Osteoblast (primary cell): ENCODE measurements at regions not wholly inside any gene's neighbourhood (a gene's known extent, or its start where the extent isn't known, plus 50 kb on each side); places are given as distances from the start of the nearest gene placed in this dataset.

Experiments used
- DNase-seq: peaks from one replicate; pipeline ENCODE4 v3.0.0; 2011; ENCODE audit warnings: low spot score, mixed read lengths; ENCODE audit not compliant: insufficient read length; ENCODE audit errors: missing footprints
- H2AFZ ChIP-seq: 2 replicates; pipeline ENCODE4 v1.6.0; 2011; ENCODE audit warnings: mild to moderate bottlenecking, low read length
- H3K27ac ChIP-seq: 2 replicates; pipeline ENCODE4 v1.5.1; 2011; ENCODE audit warnings: mild to moderate bottlenecking, low read depth, low read length, moderate library complexity
- H3K27me3 ChIP-seq: 2 replicates; pipeline ENCODE4 v1.6.0; 2012; ENCODE audit warnings: mild to moderate bottlenecking, control low read depth, inconsistent platforms, low read length, moderate library complexity; ENCODE audit not compliant: insufficient read depth
- H3K36me3 ChIP-seq: 2 replicates; pipeline ENCODE4 v1.5.1; 2011; ENCODE audit warnings: mild to moderate bottlenecking, low read length, control low read depth, moderate library complexity; ENCODE audit not compliant: insufficient read depth
- H3K4me1 ChIP-seq: 2 replicates; pipeline ENCODE4 v1.5.1; 2011; ENCODE audit warnings: mild to moderate bottlenecking, low read length, control low read depth, moderate library complexity; ENCODE audit not compliant: insufficient read depth
- H3K4me2 ChIP-seq: 2 replicates; pipeline ENCODE4 v1.6.0; 2011; ENCODE audit warnings: mild to moderate bottlenecking, low read length; ENCODE audit not compliant: insufficient read depth
- H3K4me3 ChIP-seq: fragments of 200-600 bp; sonication (generic); 3 replicates; pipeline ENCODE4 v1.5.1; 2012; ENCODE audit warnings: mild to moderate bottlenecking, low read length, inconsistent platforms; ENCODE audit not compliant: insufficient read depth
- H3K79me2 ChIP-seq: 2 replicates; pipeline ENCODE4 v1.6.0; 2012; ENCODE audit warnings: mild to moderate bottlenecking, low read length, control low read depth, inconsistent platforms; ENCODE audit not compliant: insufficient read depth
- H3K9me3 ChIP-seq: 2 replicates; pipeline ENCODE4 v1.5.1; 2011; ENCODE audit warnings: low read depth, low read length, control low read depth
- H4K20me1 ChIP-seq: 2 replicates; pipeline ENCODE4 v1.6.0; 2012; ENCODE audit warnings: mild to moderate bottlenecking, low read length, control low read depth; ENCODE audit not compliant: insufficient read depth
- TF ChIP-seq, protein P1 (sequence below): IDR thresholded peaks from 2 replicates; pipeline ENCODE4 v1.5.1; 2011; ENCODE audit warnings: mild to moderate bottlenecking, low read depth, low read length, moderate library complexity; ENCODE audit errors: extremely low read depth

DNA sequence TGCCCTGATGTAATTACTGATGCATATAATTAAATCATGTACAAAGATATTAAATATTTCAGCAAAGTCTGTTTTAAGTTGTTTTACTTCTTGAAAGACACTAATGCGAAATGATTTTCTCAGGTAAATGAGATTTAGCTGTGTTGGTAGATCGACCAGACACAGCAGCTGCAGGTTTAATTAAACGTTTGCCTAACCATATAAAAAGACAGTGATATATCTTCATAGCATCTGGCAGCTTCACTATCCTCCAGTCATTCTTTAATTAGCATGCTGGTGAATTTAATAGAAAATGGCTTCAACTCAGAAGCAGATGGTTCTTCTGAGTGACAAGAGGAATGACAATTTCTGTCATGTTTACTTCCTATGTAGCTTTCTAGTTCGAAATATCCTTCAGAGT, 69.3 kb downstream of the NHLRC3 start:
- Histone ChIP-seq H3K4me2 (no peak overlapping the region), H3K27me3 (peaks cover 9% of the 10 kb centered on the region), H3K4me1 (no peaks in the 10 kb centered on the region), H3K36me3 (no peaks in the 10 kb centered on the region), H3K4me3 (no peak overlapping the region), H3K27ac (no peak overlapping the region), H3K9me3 (no peaks in the 10 kb centered on the region), H3K79me2 (no peaks in the 10 kb centered on the region), H4K20me1 (no peaks in the 10 kb centered on the region), H2AFZ (no peak overlapping the region)
- TF ChIP-seq, protein P1, sequence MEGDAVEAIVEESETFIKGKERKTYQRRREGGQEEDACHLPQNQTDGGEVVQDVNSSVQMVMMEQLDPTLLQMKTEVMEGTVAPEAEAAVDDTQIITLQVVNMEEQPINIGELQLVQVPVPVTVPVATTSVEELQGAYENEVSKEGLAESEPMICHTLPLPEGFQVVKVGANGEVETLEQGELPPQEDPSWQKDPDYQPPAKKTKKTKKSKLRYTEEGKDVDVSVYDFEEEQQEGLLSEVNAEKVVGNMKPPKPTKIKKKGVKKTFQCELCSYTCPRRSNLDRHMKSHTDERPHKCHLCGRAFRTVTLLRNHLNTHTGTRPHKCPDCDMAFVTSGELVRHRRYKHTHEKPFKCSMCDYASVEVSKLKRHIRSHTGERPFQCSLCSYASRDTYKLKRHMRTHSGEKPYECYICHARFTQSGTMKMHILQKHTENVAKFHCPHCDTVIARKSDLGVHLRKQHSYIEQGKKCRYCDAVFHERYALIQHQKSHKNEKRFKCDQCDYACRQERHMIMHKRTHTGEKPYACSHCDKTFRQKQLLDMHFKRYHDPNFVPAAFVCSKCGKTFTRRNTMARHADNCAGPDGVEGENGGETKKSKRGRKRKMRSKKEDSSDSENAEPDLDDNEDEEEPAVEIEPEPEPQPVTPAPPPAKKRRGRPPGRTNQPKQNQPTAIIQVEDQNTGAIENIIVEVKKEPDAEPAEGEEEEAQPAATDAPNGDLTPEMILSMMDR = no peak
- no peak for DNase-seq

DNA sequence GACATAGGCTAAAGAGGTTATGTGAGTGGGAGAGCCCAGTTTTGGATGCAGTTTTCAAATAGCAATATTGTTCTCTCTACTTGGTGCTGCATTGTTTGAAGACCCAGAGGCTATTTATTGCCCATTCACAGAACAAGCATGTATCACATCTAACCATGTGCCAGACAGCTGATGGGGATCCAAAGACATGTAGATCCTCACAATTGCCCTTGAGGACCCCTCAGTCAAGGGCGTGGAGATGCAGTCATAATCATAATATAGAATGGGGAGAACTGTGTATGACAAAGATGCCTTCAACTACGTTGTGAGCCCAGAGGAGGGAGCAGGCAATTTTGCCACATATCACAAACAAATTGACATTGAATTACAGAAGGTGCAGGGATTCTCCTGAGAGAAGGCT, 70.5 kb downstream of the NHLRC3 start:
- Histone ChIP-seq H3K4me2 (no peak overlapping the region), H3K27me3 (peaks cover 9% of the 10 kb centered on the region), H3K4me1 (no peaks in the 10 kb centered on the region), H2AFZ (no peak overlapping the region), H3K27ac (no peak overlapping the region), H4K20me1 (no peaks in the 10 kb centered on the region), H3K9me3 (no peaks in the 10 kb centered on the region), H3K4me3 (no peak overlapping the region), H3K79me2 (no peaks in the 10 kb centered on the region), H3K36me3 (no peaks in the 10 kb centered on the region)
- DNase-seq = no peak
- TF ChIP-seq, protein P1 = no peak

DNA sequence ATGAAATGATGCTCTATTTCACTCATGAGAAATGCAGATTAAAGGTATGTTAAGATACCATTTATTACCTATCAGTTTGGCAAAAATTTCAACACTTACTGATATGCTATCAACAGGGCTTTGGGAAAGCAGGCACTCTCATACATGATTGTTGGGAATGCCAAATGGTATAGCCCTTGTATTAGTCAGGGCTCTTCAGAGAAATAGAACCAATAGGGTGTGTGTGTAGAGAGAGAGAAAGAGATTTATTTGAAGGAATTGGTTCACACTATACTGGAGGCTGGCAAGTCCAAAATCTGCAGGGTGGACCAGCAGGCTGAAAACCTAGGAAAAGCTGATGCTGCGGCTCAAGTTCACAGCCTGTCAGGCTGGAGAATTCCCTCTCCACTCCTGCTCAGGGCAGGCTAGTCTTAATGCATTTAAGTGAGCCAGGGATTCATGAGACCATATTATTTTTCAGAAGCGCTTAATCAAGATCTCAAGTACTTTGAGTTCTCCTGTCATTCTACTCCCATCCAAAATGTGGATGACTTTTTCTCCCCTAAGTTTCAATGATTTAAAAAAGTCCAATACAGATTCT, 72.4 kb downstream of the NHLRC3 start:
- DNase-seq = no peak
- H3K27me3 ChIP-seq = peaks cover 9% of the 10 kb centered on the region
- no peaks in the 10 kb centered on the region for H3K4me1 ChIP-seq
- no peak overlapping the region for H2AFZ ChIP-seq
- H4K20me1 ChIP-seq = no peaks in the 10 kb centered on the region
- no peak overlapping the region for H3K4me3 ChIP-seq
- H3K36me3 ChIP-seq = no peaks in the 10 kb centered on the region
- TF ChIP-seq, protein P1 = no peak
- no peak overlapping the region for H3K4me2 ChIP-seq
- H3K9me3 ChIP-seq = no peaks in the 10 kb centered on the region
- no peak overlapping the region for H3K27ac ChIP-seq
- H3K79me2 ChIP-seq = no peaks in the 10 kb centered on the region

DNA sequence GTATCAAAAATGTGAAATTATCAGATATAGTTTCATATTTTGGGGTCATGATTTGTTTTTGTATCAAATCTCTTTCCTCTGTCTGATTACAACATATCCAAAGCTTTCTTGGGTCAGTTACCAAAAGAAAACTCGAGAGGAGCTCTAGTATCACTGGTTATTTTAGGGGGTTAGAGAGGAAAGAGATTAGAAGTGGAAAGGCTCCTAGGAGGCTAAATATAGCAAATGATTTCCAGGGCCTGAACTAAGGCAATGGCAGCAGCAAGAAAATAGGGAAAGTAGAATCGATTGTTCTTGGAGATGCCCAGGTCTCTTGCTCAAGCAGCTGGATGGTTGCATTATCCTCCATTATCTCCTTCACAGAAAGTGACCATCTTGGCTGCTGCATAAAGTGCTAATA, 72.9 kb downstream of the NHLRC3 start:
- no peaks in the 10 kb centered on the region for H4K20me1 ChIP-seq
- H3K4me1 ChIP-seq = no peaks in the 10 kb centered on the region
- H3K36me3 ChIP-seq = no peaks in the 10 kb centered on the region
- H3K27me3 ChIP-seq = peaks cover 9% of the 10 kb centered on the region
- DNase-seq = no peak
- H3K9me3 ChIP-seq = no peaks in the 10 kb centered on the region
- H3K79me2 ChIP-seq = no peaks in the 10 kb centered on the region
- H3K27ac ChIP-seq = no peak overlapping the region
- no peak overlapping the region for H2AFZ ChIP-seq
- H3K4me3 ChIP-seq = no peak overlapping the region
- TF ChIP-seq, protein P1 = no peak
- H3K4me2 ChIP-seq = no peak overlapping the region
